Brain microvascular endothelial cell (primary cell): ENCODE measurements at regions not wholly inside any gene's neighbourhood (a gene's known extent, or its start where the extent isn't known, plus 50 kb on each side); places are given as distances from the start of the nearest gene placed in this dataset.

ENCODE experiments used
- DNase-seq: peaks from one replicate; pipeline ENCODE4 v3.0.0-alpha.2; 2020
- H3K27ac ChIP-seq: fragments of 250-450 bp; sonication (Bioruptor Pico); 2 replicates; pipeline ENCODE4 v1.5.1; 2020; ENCODE audit warnings: mild to moderate bottlenecking, moderate library complexity
- H3K27me3 ChIP-seq: fragments of 250-450 bp; sonication (Bioruptor Pico); replicated peaks from 2 replicates; pipeline ENCODE4 v1.5.1; 2020; ENCODE audit warnings: mild to moderate bottlenecking
- H3K36me3 ChIP-seq: fragments of 250-450 bp; sonication (Bioruptor Pico); replicated peaks from 2 replicates; pipeline ENCODE4 v1.5.1; 2020; ENCODE audit warnings: mild to moderate bottlenecking
- H3K4me3 ChIP-seq: 2 replicates; pipeline ENCODE4 v1.5.1; 2011; ENCODE audit warnings: low read depth, mild to moderate bottlenecking, control low read depth, low read length, moderate library complexity
- in situ Hi-C: cut with HindIII; loops from 2 replicates; pipeline ENCODE4 v1.10.0; 2017; ENCODE audit warnings: low sequenced_read_pairs, low pct_ligation_motif_present
- TF ChIP-seq, protein P1 (sequence below): IDR thresholded peaks from 2 replicates; pipeline ENCODE4 v1.5.1; 2011; ENCODE audit warnings: low read depth, mild to moderate bottlenecking, moderate library complexity, low read length, control low read depth, inconsistent platforms; ENCODE audit errors: missing control alignments

DNA sequence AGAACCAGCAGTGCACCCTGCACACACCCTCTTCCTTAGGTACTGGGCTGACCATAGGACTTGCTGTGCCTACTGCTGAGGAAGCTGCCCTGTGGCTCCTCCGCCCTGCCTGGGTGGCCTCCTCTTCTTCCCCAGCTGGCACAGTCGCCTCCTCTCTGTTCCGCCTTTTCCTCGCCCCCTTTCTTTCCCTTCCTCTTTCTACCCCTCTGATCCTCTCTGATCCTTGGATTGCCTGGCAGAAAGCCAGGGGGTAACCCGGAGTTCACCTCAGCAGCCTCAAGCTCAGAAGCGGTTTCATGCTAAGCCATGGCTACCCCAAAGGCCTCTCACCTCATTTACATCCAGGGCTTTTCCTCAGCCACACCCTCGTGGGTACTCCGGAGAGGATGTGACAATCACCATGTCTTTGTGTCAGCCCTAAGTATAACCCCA is 136.2 kb downstream of the SMIM20 start:
- DNase-seq, result no peak
- in situ Hi-C loops, result no loop called here
- no peak overlapping the region for H3K4me3 ChIP-seq
- H3K27me3 ChIP-seq, result no peaks in the 10 kb centered on the region
- H3K36me3 ChIP-seq, result no peaks in the 10 kb centered on the region
- H3K27ac ChIP-seq, result no peak overlapping the region
- TF ChIP-seq, protein P1, sequence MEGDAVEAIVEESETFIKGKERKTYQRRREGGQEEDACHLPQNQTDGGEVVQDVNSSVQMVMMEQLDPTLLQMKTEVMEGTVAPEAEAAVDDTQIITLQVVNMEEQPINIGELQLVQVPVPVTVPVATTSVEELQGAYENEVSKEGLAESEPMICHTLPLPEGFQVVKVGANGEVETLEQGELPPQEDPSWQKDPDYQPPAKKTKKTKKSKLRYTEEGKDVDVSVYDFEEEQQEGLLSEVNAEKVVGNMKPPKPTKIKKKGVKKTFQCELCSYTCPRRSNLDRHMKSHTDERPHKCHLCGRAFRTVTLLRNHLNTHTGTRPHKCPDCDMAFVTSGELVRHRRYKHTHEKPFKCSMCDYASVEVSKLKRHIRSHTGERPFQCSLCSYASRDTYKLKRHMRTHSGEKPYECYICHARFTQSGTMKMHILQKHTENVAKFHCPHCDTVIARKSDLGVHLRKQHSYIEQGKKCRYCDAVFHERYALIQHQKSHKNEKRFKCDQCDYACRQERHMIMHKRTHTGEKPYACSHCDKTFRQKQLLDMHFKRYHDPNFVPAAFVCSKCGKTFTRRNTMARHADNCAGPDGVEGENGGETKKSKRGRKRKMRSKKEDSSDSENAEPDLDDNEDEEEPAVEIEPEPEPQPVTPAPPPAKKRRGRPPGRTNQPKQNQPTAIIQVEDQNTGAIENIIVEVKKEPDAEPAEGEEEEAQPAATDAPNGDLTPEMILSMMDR, result no peak

DNA sequence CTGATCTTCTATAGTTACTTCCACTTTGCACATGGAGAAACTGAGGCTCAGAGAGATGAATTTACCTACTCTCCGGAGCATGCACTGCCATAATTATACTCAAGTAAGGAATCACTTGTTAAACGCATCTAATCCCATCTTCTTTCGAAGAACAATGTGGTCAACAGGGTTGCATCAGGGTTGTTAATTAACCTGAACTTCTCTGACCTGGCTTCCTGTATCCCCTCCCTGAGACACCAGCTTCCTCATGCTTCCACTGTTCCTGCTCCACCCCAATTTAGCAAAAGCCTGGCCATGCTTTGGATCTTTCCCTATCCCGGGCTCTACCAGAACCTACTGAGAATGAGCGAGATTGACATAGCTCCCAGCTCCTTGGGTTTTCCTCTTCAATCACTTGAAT is 136.7 kb downstream of the SMIM20 start:
- TF ChIP-seq, protein P1, result no peak
- DNase-seq, result no peak
- Histone ChIP-seq H3K27ac (no peak overlapping the region), H3K36me3 (no peaks in the 10 kb centered on the region), H3K4me3 (no peak overlapping the region), H3K27me3 (no peaks in the 10 kb centered on the region)
- in situ Hi-C loops, result no loop called here

DNA sequence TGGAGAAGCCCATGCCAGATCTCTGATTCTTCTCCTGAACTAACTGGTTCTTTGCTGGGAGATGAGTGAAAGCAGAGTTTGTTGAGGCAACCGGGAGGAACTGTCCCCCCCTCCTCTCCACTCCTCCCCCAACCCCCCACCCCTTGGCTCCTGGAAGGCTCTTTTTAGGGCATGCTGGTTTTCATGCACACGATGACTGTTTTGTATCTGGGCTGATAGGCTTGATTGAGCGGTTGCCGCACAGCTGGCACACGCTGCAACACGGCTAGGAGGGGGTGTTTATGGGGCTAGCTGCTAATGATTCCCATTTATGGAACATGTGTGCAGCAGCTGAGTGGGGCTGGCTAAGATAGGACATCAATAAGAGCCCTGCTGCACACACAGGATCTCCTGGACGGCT is 137.2 kb downstream of the SMIM20 start:
- TF ChIP-seq, protein P1, result no peak
- Histone ChIP-seq H3K36me3 (no peaks in the 10 kb centered on the region), H3K27ac (no peak overlapping the region), H3K27me3 (no peaks in the 10 kb centered on the region), H3K4me3 (no peak overlapping the region)
- DNase-seq, result no peak
- in situ Hi-C loops, result no loop called here

DNA sequence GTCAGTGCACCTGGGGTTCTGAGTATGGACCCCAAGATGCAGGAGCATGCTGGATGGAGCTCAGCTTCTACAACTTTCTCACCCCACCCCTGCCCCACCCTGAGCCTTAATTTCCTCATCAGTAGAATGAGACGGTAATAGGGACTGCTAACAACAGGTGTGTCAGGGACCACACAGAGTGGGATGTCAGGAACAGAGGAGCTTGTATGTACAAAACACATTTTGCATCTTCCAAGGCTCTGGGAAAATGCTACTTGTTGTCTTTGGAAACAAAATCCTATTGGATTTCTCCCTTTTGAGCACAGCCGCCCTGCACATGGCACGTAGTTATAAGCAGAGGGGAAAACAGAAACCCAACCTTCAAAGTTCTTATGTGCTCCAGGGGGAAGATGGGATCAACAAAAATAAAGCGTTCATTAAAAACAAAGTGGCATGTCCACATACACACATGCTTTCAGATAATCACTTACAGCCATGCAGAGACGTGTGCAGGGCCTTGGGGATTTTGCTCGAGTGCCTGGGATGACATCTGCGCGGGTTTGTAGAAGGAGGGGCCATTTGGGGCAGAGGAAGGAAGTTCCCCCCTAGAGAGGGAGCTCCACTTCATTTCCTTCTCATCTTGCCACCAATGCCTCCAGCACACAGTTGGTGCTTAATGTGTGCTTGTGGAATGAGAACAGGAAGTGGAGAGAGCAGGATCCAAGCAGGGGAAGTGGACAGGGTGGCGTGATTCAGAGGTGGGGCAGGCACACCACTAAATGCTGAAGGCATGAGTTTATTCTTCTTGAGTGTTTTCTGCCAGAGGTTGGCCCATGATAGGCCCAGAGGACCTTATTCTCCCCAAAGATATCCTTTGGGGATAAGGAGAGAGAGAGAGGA is 138.9 kb downstream of the SMIM20 start:
- TF ChIP-seq, protein P1, result no peak
- in situ Hi-C loops, result no loop called here
- no peak overlapping the region for H3K4me3 ChIP-seq
- no peak for DNase-seq
- H3K27me3 ChIP-seq, result no peaks in the 10 kb centered on the region
- H3K36me3 ChIP-seq, result no peaks in the 10 kb centered on the region
- H3K27ac ChIP-seq, result no peak overlapping the region

DNA sequence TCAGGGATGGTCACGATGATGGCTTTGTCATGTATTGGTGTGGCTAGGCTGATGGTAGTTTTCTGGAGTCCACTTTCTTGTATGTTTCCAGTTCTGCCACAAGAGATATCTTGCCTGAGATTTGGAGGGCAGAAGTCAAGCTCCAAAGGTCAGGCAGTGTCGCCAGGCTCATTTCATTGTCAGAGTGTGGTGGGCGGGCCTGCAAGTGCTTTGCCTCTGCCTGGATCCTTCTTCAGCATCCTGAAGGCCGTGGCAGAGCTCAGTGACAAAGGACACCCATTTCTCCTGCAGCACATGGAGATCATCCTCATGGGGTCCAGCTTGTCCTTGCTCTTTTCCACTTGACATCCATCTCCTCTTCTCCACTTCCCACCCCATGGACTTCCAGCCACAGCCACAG is 139.7 kb downstream of the SMIM20 start:
- Histone ChIP-seq H3K4me3 (no peak overlapping the region), H3K27me3 (no peaks in the 10 kb centered on the region), H3K27ac (no peak overlapping the region), H3K36me3 (no peaks in the 10 kb centered on the region)
- TF ChIP-seq, protein P1, result no peak
- in situ Hi-C loops, result no loop called here
- DNase-seq, result no peak

DNA sequence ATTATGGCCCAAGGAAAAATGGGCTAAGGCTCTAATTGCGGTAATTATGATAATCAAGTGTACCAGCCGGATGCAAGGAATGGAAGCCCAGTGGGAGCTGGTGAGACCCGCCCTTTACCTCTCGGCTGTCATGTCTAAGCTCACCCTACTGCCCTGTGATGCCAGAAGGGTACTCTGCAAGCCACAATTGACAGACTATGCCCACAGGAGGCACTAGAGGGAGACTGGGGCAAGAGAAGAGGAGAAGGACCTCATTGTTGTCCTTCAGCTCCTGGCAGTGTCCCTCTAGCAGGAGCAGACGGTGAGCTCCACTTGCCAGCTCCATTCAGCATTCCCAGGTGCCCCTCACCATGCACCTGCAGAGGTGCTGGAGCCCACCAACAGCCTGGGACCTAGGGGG is 141.8 kb downstream of the SMIM20 start:
- H3K27ac ChIP-seq, result no peak overlapping the region
- H3K36me3 ChIP-seq, result no peaks in the 10 kb centered on the region
- no peak overlapping the region for H3K4me3 ChIP-seq
- no peak for DNase-seq
- in situ Hi-C loops, result no loop called here
- no peaks in the 10 kb centered on the region for H3K27me3 ChIP-seq
- TF ChIP-seq, protein P1, result no peak
